NCI-H69 (cell line): ENCODE measurements at regions not wholly inside any gene's neighbourhood (a gene's known extent, or its start where the extent isn't known, plus 50 kb on each side); places are given as distances from the start of the nearest gene placed in this dataset.

Source experiments
- DNase-seq: peaks from one replicate; lab custom pipeline; 2025; lab: John Stamatoyannopoulos, UW

DNA sequence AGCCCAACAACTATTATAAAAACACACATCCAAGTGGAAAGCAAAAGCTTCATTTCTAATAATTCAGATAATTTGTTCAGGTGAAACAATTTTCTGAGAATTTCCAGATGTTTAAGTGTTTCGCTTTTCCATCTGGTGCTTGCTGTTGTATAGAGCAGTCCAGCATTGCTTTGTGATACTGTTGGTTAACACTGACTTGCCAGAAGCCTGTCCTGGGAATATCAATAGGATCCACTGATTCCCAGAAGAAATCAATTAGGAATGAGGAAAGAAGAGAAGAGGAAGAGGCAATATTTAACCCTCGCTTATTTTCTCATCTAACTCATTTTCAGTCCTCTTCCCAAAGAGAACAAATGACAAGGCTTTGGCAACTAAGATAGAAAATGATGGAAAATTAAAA is 94.9 kb upstream of the DDIT4L start:
- no peak for DNase-seq

DNA sequence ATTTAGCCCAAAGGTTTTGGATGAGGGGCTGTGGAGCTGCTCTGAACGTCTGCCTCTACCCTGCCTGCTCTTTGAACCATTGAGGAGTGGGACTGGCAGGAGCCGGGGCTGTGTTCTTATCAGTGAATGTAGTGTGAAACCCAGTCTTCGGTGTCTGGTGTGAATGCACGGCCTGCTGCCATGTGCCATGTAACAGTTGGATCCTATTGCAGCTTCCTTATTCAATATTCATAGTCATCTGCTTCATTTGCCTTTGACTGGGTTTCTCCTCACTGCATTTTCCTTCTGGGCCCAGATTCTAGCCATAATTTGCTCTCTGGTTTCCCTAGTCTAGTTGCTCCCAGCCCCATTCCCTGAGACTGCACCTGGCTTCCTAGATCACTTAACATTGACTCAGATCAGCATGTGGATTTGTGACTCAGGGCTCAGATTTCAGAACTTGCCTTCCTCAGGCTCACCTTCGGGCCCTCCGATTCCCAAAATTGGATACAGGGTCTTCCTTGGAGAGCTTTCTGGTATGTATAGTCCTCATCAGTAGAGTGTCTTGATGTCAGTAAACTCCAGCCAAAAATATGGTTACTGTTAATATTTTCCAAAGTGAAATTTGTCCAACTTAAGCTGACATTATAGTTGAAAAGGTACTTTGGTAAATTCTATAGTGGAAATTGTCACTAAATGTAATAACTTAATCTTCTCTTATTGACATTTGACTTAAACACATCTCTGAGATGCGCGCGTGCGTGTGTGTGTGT is 94.0 kb upstream of the DDIT4L start:
- DNase-seq, result peak; percentile 15

DNA sequence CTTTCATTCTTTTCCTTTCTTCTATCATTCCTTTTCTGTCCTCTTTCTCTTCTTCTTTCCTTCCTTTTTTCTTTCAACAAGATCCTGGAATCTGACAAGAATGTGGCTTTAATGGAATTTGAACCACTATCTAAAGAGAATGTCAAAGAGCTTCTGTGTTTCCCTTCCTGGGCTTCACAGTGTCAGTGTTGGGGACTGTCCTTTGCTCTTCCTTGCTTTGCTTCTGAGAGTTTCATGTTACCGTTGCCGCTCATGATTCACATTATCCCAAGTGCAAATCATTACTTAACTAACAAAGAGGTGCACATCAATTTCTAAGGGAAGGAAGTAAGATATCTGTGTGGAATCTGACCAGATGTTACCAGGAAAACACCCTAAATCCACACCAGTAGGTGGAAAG is 90.5 kb upstream of the DDIT4L start:
- no peak for DNase-seq

DNA sequence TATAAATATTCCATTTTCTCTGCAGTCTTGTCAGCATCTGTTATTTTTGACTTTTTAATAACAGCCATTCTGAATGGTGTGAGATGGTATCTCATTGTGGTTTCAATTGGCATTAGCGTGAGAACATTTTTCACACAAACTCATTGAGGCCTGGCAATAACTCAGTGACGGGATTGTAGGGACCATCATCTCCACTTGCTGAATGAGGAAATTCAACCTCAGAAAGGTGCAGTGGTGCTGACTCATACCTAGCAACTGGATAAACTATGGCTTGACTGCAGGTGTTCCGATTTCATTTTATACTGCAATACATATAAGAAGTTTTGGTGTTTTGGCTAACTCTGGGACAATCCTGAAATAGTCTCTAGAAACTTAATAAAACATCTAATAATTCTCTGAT is 88.3 kb upstream of the DDIT4L start:
- no peak for DNase-seq

DNA sequence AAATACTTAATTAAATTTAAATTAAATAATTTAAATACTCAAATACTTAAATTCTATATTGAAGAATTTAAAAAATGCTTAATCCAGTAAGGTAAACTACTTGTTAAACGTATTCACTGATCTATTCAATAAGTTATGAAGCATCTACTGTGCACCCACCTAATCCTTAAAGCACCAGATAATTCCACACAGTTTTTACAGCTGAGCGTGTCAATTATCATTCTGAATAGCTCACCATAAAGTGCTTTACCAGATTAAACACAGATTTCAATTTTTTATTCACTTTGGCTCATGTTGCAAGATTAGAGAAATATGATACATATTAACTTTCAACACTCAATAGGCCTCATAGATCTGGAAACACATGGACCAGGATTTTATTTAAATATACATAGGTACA is 79.2 kb upstream of the DDIT4L start:
- peak; percentile 20 for DNase-seq

DNA sequence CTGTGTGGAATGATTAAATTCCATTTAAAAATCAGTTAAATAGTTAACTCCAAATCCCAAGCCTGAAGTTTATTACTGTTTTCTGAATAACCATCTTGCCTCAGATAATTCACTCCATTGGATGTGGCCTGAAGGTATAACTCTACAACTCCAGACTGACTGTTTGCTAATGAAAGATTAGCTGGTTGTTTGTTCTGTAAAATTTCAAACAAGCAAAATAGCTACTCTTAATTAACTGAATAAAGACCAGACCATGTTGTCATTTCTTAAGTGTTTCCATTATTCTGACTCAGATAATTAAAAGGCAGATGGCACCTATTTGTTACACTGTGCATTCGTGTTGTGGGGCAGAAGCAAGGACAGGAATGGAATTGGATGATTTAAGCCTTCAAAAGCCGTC is 78.5 kb upstream of the DDIT4L start:
- DNase-seq, result peak; percentile 87

DNA sequence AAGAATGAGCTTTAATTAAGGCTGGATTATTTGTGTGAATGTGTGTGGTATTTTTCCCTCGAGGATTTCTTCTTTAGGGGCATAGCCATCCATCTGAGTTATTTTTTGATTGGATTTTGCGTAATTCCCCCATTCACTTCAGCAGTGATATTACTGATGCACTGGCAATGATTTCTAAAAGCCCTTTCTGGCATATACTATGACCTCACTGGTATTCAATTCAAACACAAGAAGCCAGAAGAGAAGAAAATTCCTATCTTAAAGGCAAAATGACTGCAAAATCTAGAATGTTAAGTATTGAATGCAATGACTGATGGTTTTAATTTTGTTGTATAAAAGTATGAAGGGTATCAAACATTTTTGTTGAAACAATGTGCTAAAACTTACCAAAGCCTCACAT is 71.1 kb upstream of the DDIT4L start:
- no peak for DNase-seq

DNA sequence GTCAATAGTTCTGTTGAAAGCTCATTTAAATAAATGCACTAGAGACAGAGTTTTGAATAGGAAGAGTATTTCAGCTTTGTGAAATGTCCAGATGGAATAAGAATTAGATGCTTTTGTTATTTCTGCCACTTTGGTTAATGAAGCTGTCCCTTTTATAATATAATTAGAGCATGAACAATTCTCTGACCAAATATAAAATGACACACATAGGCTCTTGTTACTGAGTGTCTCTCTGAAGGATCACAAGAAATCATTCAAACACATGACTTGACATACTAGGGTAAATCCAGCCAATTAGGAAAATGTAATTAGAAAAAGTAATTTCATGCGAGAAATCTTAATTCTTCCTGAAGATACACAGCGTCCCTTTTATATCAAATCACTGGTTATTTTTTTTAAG is 68.4 kb upstream of the DDIT4L start:
- no peak for DNase-seq

DNA sequence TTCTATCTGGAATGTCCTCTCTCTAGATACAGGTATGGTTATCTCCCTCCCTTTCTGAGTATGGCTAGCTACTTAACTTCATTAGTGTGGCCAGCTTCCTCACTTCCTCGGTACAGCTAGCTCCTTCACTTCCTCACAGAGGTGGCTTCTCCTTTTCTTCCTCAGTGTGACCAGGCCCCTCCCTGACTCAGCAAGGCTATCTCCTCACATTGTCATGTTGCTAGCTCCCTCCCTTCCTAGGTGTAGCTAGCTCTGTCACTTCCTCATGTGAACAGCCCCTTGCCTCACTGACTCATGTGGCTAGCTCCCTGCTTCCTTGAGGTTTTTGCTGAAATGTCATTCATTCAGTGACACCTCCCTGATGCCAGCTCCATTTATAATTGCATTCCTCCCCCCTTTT is 67.3 kb upstream of the DDIT4L start:
- DNase-seq, result peak; percentile 5

DNA sequence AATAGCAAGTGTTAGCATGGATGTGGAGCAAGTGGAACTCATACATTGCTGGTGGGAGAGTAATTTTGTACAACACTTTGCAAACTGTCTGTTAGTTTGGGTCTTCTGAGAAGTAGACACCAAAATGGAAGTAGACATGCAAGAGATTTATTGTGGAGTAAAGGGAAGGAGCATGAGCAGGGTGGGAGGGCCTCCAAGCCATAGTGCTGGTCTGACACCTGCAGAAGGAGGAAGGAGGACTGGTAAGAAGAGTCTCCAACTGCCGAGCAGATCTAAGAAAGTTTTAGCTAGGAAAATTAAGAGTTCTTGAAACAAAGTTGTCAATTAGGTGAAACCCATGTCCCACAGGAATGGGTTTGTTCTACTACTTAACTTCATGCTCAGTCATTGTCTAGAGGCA is 64.0 kb upstream of the DDIT4L start:
- no peak for DNase-seq

DNA sequence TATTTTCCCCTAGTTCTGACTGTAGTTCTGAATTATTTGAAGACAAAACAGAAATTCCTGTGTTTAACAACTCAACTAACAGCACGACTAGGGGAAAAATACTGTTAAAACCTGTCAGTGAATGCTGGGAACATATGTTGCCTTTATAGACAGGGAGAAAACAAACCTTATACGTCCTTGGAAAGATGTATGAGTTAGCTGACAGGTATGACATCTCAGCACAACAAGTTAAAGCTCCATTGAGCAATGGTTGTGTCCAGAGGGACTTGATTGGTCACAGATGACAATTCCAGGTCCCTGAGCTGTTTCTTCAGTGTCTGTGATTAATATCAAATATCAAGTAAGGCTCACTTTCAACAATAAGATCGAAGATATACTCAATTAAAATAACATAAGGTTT is 58.2 kb upstream of the DDIT4L start:
- no peak for DNase-seq

DNA sequence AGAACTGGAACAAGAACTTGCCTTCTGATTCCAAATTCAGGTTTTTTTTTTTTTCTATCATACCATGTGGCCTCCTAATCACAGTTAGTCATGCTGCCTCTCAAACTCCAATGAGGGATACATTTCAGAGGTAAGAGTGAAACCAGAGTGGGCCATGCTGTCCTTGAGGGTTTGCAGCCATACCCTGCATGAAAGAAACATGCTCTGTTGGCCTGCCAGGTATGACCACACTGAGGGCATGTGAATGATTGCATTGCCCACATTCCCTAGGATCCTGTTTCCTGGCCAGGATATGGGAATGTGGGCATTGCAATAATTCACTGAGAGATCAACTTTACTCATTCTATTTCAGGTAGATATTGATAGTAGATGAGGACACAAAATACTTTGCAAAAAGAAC is 56.4 kb upstream of the DDIT4L start:
- DNase-seq, result peak; percentile 21

DNA sequence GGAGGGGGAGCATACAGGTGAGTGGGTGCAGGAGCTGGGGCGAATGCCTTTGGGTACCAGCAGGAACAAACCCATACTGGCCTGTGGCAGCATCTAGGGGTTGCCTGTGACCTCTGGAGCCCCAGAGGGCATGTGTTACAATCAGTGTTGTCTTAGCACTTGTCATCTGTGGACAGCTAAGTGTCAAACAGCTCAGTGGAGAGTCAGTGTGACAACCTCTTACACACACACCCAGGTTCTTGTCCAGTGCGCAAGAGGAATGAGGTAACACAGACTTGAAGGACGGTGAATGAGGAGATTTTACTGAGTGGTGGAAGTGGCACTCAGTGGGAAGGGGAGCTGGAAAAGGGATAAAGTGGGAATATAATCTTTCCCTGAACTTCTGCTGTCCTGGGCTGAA is 54.1 kb upstream of the DDIT4L start:
- DNase-seq, result no peak
